NT2/D1 (cell line): ENCODE measurements at regions not wholly inside any gene's neighbourhood (a gene's known extent, or its start where the extent isn't known, plus 50 kb on each side); places are given as distances from the start of the nearest gene placed in this dataset.
A peak's percentile ranks its signal among the peaks of the same experiment; 100 is the strongest.

Source experiments
- DNase-seq: peaks from one replicate; pipeline ENCODE4 v3.0.0-alpha.2; 2011; ENCODE audit warnings: low read depth, low spot score
- H3K27me3 ChIP-seq: 2 replicates; pipeline ENCODE4 v1.6.0; 2011; ENCODE audit warnings: mild to moderate bottlenecking; ENCODE audit not compliant: insufficient read length, insufficient read depth
- H3K36me3 ChIP-seq: 2 replicates; pipeline ENCODE4 v1.6.1; 2011; ENCODE audit warnings: mild to moderate bottlenecking, low read length, mixed read lengths; ENCODE audit not compliant: insufficient read depth, insufficient read length
- H3K4me1 ChIP-seq: 2 replicates; pipeline ENCODE4 v1.5.1; 2011; ENCODE audit not compliant: insufficient read depth, insufficient read length
- H3K4me3 ChIP-seq: 2 replicates; pipeline ENCODE4 v1.5.1; 2011; ENCODE audit warnings: low read depth; ENCODE audit not compliant: insufficient read length
- H3K9ac ChIP-seq: 2 replicates; pipeline ENCODE4 v1.6.0; 2011; ENCODE audit warnings: low read depth; ENCODE audit not compliant: insufficient read length
- H3K9me3 ChIP-seq: 2 replicates; pipeline ENCODE4 v1.5.1; 2011; ENCODE audit warnings: mild to moderate bottlenecking, low read length; ENCODE audit not compliant: insufficient read depth
- SUZ12 ChIP-seq: IDR thresholded peaks from 2 replicates; pipeline ENCODE4 v1.6.1; 2011; ENCODE audit not compliant: insufficient read length, insufficient read depth; ENCODE audit errors: extremely low read depth
- YY1 ChIP-seq: IDR thresholded peaks from 2 replicates; pipeline ENCODE4 v1.6.1; 2011; ENCODE audit not compliant: insufficient read length, insufficient read depth
- ZNF274 ChIP-seq: IDR thresholded peaks from 2 replicates; pipeline ENCODE4 v1.6.1; 2011; ENCODE audit warnings: mild to moderate bottlenecking, low read depth, low read length

- TF ChIP-seq SUZ12 (no peak), ZNF274 (no peak), YY1 (no peak)
- no peaks in the 10 kb centered on the region for H3K27me3 ChIP-seq
- no peaks in the 10 kb centered on the region for H3K36me3 ChIP-seq
- H3K4me1 ChIP-seq, result no peaks in the 10 kb centered on the region
- no peak overlapping the region for H3K4me3 ChIP-seq
- H3K9me3 ChIP-seq, result no peaks in the 10 kb centered on the region; the same call in 1 of the 2 replicates
- no peak for DNase-seq
- no peak overlapping the region for H3K9ac ChIP-seq
Observed at GRCh38 chr12:127944211-127944899, 322.6 kb upstream of the TMEM132C start.

GRCh38 chr12:127957001-127957660, 309.8 kb upstream of the TMEM132C start:
- Histone ChIP-seq H3K4me3 (no peak overlapping the region), H3K36me3 (no peaks in the 10 kb centered on the region), H3K4me1 (no peaks in the 10 kb centered on the region), H3K9me3 (no peaks in the 10 kb centered on the region), H3K27me3 (no peaks in the 10 kb centered on the region), H3K9ac (no peak overlapping the region)
- DNase-seq, result no peak
- no peak for TF ChIP-seq ZNF274
- TF ChIP-seq SUZ12, result no peak
- TF ChIP-seq YY1, result no peak

- Histone ChIP-seq H3K27me3 (no peaks in the 10 kb centered on the region), H3K9ac (no peak overlapping the region), H3K4me3 (no peak overlapping the region), H3K36me3 (no peaks in the 10 kb centered on the region), H3K4me1 (no peaks in the 10 kb centered on the region), H3K9me3 (peaks cover 5% of the 10 kb centered on the region; the same call in 1 of the 2 replicates)
- TF ChIP-seq YY1 (no peak), SUZ12 (no peak), ZNF274 (no peak)
- DNase-seq, result no peak
Observed at GRCh38 chr12:127962303-127962702, 304.7 kb upstream of the TMEM132C start.

GRCh38 chr12:127963933-127964332, 303.0 kb upstream of the TMEM132C start:
- DNase-seq, result no peak
- H3K36me3 ChIP-seq, result no peaks in the 10 kb centered on the region
- TF ChIP-seq ZNF274 (no peak), SUZ12 (no peak), YY1 (no peak)

GRCh38 chr12:127964717-127965116, 302.3 kb upstream of the TMEM132C start:
- H3K27me3 ChIP-seq, result no peaks in the 10 kb centered on the region
- peaks cover 5% of the 10 kb centered on the region; the same call in 1 of the 2 replicates for H3K9me3 ChIP-seq
- H3K36me3 ChIP-seq, result no peaks in the 10 kb centered on the region
- TF ChIP-seq ZNF274 (no peak), SUZ12 (no peak), YY1 (no peak)
- DNase-seq, result peak; percentile 20
- H3K4me1 ChIP-seq, result no peaks in the 10 kb centered on the region
- H3K9ac ChIP-seq, result no peak overlapping the region
- no peak overlapping the region for H3K4me3 ChIP-seq

More at GRCh38 chr12:127963933-127964332, 303.0 kb upstream of the TMEM132C start:
- Histone ChIP-seq H3K4me1 (no peaks in the 10 kb centered on the region), H3K4me3 (no peak overlapping the region), H3K9ac (no peak overlapping the region), H3K27me3 (no peaks in the 10 kb centered on the region), H3K9me3 (peaks cover 5% of the 10 kb centered on the region; the same call in 1 of the 2 replicates)

GRCh38 chr12:127966331-127966730, 300.6 kb upstream of the TMEM132C start:
- Histone ChIP-seq H3K4me1 (no peaks in the 10 kb centered on the region), H3K36me3 (no peaks in the 10 kb centered on the region), H3K4me3 (no peak overlapping the region), H3K9me3 (peaks cover 5% of the 10 kb centered on the region; the same call in 1 of the 2 replicates), H3K27me3 (no peaks in the 10 kb centered on the region), H3K9ac (no peak overlapping the region)
- no peak for DNase-seq
- TF ChIP-seq SUZ12 (no peak), YY1 (no peak), ZNF274 (no peak)

- TF ChIP-seq YY1, result no peak
- TF ChIP-seq ZNF274, result no peak
- TF ChIP-seq SUZ12, result no peak
- no peak overlapping the region for H3K9ac ChIP-seq
- no peaks in the 10 kb centered on the region for H3K36me3 ChIP-seq
- no peaks in the 10 kb centered on the region for H3K27me3 ChIP-seq
- H3K9me3 ChIP-seq, result peaks cover 5% of the 10 kb centered on the region; the same call in 1 of the 2 replicates
- no peak overlapping the region for H3K4me3 ChIP-seq
- DNase-seq, result no peak
- H3K4me1 ChIP-seq, result no peaks in the 10 kb centered on the region
Observed at GRCh38 chr12:127970491-127970890, 296.5 kb upstream of the TMEM132C start.
